H4 (cell line): ENCODE measurements at regions not wholly inside any gene's neighbourhood (a gene's known extent, or its start where the extent isn't known, plus 50 kb on each side); places are given as distances from the start of the nearest gene placed in this dataset.

Experiments used
- DNase-seq: peaks from one replicate; pipeline ENCODE4 v3.0.0-alpha.2; 2015; ENCODE audit warnings: low spot score

- no peak for DNase-seq
These were observed 213.1 kb upstream of the CAMK1G start for GRCh38 chr1:209370241-209370995.

GRCh38 chr1:209375097-209375496, 208.4 kb upstream of the CAMK1G start:
- DNase-seq: no peak

DNA sequence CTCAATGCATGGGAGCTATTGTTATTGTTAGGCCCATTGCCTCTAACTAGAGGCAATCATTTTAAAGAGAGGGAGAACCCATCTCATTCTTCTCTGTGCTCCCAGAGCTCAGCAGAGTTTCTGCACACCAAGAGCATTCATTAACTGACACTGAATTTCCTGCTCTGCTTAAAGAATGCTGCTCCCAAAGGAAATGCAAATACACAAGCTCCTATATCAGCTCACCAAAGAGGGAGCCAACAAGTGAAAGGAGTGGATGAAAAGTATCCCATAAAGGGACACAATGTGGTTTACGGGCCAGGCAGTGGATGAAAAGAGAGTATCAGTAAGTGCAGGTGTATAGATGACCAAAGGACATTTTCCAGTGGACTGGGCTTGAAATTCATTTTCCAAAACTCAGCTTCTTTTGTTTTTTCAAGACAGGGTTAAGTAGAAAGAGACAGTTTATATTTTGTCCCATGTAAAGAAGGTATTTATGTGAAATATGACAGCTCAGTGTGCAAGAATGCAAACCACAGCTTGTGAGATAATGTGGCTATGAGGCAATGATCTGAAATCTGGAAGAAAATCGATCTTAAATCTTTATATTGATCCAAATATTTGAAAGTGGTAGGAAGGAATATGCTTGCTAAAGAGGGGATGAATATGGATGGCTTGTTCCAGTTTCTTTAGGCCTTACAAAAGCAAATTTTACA, 207.7 kb upstream of the CAMK1G start:
- DNase-seq: no peak

- no peak for DNase-seq
These were observed 206.7 kb upstream of the CAMK1G start for GRCh38 chr1:209376774-209377173.

- no peak for DNase-seq
These were observed 205.5 kb upstream of the CAMK1G start for GRCh38 chr1:209377995-209378394.

GRCh38 chr1:209379280-209379679, 204.2 kb upstream of the CAMK1G start:
- no peak for DNase-seq

- DNase-seq: no peak
These were observed 203.1 kb upstream of the CAMK1G start for GRCh38 chr1:209380420-209380819.

- no peak for DNase-seq
These were observed 201.0 kb upstream of the CAMK1G start for GRCh38 chr1:209382231-209383100.

DNA sequence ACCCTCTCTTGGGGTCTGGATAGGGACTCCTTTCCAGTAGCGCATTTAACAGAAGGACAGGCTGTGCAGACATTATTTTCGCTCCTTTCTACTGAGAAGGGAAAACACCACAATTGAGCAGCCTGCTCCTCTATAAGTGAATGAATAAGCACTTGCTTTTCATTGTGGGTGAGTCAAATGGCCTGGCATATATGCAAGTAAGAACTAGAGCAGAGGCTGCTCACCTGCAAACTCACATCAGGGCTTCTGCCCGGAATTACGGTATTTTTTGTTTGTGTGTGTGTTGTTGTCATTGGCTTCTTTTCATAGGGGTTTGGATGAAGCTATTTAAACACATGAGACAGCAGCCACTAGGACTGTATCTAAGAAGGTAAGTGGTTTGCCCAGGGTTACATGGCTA, 200.1 kb upstream of the CAMK1G start:
- no peak for DNase-seq

DNA sequence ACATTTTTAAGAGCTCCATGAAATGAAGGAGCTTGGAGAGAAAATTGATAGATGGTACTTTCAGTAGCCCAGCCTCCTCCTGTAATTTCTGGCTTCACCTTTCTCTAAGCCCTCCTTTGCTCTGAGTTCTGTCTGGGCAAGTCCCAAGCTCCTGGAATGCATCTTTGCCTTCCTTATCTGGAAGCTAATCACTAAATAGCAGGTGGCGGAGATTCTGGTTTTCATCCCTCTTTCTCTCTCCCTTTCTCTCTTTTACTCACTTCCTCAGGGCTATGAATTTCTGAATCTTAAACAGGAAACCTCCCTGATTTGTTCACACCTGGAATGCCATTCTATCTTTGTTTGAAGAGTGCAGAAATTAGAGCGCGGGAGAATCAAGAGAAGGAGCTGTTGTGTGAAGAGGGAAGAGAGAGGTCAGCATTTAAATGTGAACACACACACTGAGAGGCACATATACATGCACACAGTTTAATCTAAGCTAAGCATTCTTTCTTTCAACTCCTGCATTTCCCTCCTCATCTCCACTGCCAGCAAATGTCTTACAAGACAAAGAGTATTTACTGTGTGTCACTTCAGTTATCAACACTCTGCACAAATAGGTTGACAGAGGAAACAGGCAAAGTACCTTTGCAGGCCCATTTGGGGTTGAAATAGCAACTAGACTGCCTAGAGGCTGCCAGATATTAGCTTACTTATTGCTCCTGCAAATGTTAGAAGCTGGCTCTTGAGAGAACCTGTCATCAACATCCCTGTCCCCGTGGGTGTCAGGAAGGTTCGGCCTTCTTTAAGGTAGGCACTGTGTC, 199.4 kb upstream of the CAMK1G start:
- no peak for DNase-seq

DNA sequence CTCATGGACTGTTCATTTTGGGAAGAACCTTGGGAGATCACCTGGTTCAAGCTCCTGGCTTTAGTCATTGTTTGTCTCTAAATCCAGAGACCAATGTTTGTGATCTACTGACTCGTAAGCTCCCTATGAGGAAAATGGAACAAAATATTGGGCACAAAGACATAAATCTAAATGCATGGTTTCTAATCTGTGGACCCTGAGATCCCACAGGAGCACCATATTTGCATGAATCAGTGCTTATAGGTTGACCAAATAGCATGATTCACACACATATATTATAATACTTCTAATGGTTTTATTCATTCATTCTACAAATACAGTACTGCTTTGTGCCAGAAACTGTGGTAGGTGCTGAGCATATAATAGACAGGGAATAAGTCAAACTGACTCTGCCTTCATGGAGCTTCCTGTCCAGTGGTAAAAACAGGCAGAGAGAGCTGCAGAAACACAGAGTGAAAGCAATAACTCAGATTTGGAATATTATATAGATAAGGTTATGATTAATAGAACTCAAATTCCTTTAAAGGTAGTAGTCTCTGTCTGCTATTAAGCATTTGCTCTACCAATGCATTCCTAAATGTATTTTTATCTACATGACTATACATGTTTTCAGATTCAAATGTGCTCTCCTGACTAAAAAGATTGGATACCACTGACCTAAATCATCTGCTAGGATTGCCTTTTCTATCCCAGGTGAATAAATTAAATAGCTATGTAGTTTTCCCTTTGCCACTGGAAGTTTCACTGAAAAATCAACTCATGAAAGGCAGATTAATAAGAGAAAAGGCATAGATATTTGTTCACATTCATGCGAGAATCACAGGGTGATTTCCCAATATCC, 198.6 kb upstream of the CAMK1G start:
- no peak for DNase-seq

GRCh38 chr1:209386156-209386555, 197.4 kb upstream of the CAMK1G start:
- no peak for DNase-seq

DNA sequence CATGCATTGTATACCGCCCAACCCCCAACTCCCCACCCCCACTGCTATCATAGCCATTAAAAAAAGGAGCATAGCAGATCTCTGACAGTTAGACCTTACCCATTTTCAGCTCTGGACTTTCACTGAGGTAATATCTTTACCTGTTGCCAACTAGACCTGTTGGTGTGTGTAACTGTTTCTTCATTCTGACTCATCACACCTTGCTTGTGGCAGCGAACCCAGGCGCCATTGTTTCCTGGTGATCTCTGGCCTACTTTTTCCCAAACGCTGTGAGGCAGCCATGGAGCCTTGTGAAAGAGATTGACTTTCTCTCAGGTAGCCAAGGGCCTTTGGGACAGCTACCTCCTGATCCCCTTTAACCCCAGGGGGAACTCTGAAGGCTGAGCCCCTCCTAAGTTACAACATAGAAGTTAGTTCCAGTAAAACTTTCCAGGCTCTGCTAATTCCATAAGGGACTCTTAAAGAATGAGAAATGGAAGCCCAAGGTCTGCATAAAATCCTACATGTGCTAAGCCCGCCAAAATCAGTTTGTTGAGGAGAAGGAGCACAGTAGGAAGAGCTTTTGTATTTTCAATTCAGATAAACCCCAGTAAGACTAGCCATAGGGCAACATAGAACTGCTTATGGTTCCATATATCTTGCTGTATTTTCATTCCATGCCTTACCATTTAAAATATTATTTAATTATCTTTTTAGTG, 196.1 kb upstream of the CAMK1G start:
- DNase-seq: no peak

DNA sequence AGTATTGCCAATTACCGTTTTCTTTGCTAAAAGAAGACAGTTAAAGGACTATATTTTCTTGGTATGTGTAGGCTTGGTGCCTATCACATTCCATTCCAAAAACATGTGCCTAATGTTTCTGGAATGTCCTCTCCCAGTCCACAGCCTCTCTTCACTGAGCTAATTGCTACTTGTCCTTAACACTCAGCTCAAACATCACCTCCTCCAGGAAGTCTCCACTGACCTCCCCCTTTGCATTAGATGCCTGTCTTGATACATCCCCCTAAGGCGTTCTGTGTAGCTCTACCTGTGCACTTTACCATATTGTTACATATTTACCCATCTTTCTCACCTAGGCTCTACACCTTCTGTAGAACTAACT, 195.6 kb upstream of the CAMK1G start:
- no peak for DNase-seq

DNA sequence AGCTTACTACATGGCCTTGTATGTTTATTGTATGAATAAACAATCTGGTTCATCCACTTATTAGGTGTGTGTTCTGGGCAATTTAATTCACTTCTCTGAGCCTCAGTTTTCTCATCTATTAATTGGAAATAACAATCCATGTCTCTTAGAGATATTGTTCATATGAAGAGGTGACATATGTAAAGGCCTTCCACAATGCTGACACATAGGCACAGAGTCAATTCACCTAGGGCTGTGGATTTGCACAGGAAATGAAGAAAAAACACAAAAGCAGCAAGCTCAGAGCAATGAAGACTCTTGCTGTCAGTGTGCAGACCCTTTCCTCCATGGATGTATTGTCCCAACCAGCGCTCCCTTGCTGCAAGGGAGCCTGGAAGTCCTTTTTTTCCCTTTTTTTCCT, 195.2 kb upstream of the CAMK1G start:
- no peak for DNase-seq

DNA sequence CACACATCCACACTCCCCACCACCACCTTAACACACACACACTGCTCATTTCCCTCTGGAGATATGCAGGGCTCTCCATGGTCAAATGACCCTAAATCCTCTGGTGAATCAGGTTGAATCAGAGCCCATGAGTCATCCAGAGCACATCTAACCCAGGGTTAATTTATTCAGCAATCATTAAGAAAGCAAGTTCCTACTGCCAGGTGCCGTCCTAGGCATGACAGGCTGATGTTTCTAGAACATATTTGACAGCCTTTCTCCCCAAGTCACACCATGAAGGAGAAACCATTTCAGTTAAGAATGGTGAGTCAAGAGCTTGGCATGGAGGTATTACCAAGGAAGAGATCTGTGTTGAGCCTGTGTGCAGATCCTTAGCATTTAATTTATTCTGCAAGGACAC, 194.3 kb upstream of the CAMK1G start:
- peak; percentile 49 for DNase-seq

DNA sequence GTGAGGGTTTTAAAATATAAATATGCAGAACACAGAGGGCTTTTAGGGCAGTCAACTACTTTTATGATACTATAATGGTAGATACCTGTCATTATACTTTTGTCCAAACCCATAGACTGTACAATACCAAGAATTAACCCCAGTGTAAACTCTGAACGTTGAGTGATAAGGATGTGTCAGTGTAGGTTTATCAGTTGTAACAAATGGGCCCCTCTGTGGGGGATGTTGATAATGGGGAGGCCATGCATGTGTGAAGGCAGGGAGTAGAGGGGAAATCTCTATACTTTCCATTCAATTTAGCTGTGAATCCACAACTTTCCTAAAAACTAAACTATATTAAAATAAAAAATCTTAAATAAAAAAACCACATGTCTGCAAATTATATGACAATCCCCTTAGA, 193.5 kb upstream of the CAMK1G start:
- DNase-seq: no peak

DNA sequence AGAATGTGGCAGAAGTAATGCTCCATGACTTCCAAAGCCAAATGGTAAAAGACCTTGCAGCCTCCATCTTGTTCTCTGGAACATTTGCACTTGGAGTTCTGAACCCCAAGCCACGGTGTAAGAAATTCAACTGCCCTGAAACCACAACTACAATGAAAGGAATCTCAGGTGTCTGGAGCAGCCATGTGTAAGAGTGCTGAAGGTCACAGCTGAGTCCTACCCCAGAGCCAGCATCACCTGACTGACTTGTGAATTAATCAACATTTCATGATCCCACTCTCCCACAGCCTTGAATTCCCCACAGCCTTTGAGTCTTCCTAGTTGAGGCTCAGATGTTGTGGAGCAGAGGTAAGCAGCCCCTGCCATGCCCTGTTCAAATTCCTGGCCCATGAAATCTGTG, 192.8 kb upstream of the CAMK1G start:
- no peak for DNase-seq

DNA sequence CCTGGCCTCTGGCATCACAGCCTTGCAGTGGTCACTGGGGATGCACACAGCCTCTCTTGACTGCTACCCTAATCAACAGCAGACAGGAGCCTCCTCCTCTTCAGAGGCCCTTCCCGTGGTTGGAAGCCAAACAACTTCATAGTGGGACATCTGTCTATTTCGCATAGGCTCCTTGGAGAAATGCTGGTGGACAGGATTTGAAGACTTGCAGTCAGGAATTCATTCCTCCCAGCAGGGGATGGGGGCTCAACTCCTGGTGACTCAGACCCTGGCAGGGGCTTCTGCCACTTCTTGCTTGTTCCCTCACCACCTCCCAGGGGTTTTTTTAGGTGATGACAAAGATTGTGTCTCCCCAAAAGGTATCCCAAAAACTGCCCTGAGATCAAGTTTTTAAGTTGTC, 191.7 kb upstream of the CAMK1G start:
- no peak for DNase-seq

DNA sequence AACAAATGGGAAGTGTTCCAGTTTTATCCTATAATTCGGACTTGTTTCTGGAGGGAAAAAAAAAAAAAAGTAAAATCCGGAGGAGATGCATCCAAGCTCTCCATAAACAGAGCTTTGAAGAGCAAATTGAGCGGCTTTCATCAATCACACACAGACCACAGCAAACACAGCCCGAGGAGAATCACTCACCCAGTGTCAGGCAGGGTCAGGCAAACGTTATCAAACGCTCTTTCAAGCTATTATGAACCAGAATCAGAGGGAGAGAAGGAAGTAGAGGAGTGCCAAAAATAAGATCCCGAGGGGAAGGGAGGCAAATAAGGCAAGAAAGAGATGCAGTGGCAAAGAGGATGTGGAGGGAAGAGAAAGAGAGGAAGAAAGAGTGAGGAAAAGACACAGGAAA, 188.3 kb upstream of the CAMK1G start:
- no peak for DNase-seq
